Uterus (tissue), 3 donors: ENCODE measurements at regions not wholly inside any gene's neighbourhood (a gene's known extent, or its start where the extent isn't known, plus 50 kb on each side); places are given as distances from the start of the nearest gene placed in this dataset.

Experiments
- DNase-seq, 2 donors: peaks; one replicate each; pipeline ENCODE4 v3.0.0-alpha.2; 2019 to 2020
- H3K27ac ChIP-seq, 2 donors: fragments of 200-600 bp; sonication (generic); 1 replicate in 1 of 2; 2 replicates in 1 of 2; pipeline ENCODE4 v1.5.1; 2016 to 2018
- H3K27me3 ChIP-seq, 2 donors: fragments of 200-600 bp; sonication (generic); one replicate each; pipeline ENCODE4 v1.5.1; 2018 to 2019; ENCODE audit warnings: control low read depth in 1 of 2
- H3K36me3 ChIP-seq, 2 donors: fragments of 200-600 bp; sonication (generic); one replicate each; pipeline ENCODE4 v1.5.1; 2019; ENCODE audit warnings: control low read depth in 1 of 2
- H3K4me1 ChIP-seq, 2 donors: fragments of 200-600 bp; sonication (generic); one replicate each; pipeline ENCODE4 v1.5.1; 2018 to 2019; ENCODE audit warnings: control low read depth in 1 of 2
- H3K4me3 ChIP-seq, 2 donors: fragments of 200-600 bp; sonication (generic); 1 replicate in 1 of 2; 2 replicates in 1 of 2; pipeline ENCODE4 v1.5.1; 2018 to 2019; ENCODE audit warnings: mild to moderate bottlenecking in 1 of 2
- H3K9me3 ChIP-seq, 2 donors: fragments of 200-600 bp; sonication (generic); one replicate each; pipeline ENCODE4 v1.5.1; 2019; ENCODE audit warnings: control low read depth in 1 of 2
- POLR2A ChIP-seq, 2 donors: fragments of 450-650 bp; IDR thresholded peaks; one replicate each; pipeline ENCODE4 v1.6.1; 2016; ENCODE audit warnings: antibody characterized with exemption in 2 of 2, mild to moderate bottlenecking in 1 of 2, moderate library complexity in 1 of 2
- intact Hi-C: fragments of 100-400 bp; cut with DNase I; formaldehyde crosslinking; loops from one replicate; pipeline ENCODE4 v1.15.1; 2023; ENCODE audit warnings: low total_unique reads
- TF ChIP-seq, protein P1 (sequence below), 4 experiments: fragments of 200-600 bp in 2 of 4; fragments of 450-650 bp in 2 of 4; sonication (generic) in 2 of 4; IDR thresholded peaks; one replicate each; pipeline ENCODE4 v1.5.1; 2016 to 2019; ENCODE audit warnings: antibody characterized with exemption in 4 of 4, mild to moderate bottlenecking in 2 of 4, moderate library complexity in 1 of 4
- donor health status: DM: yes; HTN: yes; CAD: no.

DNA sequence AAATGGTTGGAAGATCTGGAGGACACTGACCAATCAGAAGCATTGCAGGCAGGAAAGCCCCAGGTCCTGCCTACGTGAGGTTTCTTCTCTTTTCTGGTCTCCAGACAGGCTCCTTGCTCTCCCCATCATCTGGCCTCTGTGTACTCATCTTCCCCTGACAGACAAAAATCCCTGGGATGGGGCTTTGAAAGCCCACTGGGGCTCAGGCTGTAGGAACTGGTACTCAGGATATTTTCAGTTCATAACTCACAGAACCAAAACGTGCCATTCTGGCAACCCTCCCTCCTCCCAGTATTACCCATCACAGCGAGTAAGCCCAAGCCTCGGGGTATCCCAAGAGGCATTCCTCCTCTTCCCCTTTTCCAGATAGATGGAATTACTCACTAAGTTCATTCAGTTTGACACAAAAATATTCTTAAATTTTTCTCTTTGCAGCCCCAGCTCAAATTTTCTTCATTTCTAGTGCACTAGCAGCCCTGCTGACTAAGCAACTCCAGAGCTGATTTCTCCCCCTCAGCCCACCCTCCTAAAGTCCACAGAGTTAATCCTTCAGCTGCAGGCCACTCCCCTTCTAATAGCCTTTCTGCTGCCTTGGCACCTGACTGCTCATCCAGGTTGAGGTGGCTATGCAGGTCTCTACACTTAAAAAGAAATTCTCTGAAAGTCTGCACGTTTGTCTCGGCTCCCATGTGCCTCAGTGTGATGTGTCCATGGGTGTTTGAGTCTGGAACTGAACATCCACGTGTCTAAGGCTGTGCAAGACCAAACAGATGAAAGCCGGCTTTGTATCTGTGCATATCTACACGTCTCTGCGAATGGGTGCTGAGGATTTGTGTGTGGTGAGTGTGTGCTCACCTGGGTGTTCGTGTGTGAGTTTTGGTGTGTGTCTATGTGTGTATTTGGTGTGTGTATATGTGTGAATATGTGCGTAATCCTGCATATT, 331.4 kb downstream of the CCSER2 start:
- intact Hi-C loops: no loop called here
- Histone ChIP-seq H3K36me3 (no peaks in the 10 kb centered on the region), H3K4me3 (no peak overlapping the region), H3K9me3 (no peaks in the 10 kb centered on the region), H3K27me3 (no peaks in the 10 kb centered on the region), H3K27ac (no peak overlapping the region), H3K4me1 (no peaks in the 10 kb centered on the region)
- no peak for DNase-seq
- no peak for TF ChIP-seq POLR2A (IDR thresholded peaks at IDR 0.05)
- TF ChIP-seq, protein P1, sequence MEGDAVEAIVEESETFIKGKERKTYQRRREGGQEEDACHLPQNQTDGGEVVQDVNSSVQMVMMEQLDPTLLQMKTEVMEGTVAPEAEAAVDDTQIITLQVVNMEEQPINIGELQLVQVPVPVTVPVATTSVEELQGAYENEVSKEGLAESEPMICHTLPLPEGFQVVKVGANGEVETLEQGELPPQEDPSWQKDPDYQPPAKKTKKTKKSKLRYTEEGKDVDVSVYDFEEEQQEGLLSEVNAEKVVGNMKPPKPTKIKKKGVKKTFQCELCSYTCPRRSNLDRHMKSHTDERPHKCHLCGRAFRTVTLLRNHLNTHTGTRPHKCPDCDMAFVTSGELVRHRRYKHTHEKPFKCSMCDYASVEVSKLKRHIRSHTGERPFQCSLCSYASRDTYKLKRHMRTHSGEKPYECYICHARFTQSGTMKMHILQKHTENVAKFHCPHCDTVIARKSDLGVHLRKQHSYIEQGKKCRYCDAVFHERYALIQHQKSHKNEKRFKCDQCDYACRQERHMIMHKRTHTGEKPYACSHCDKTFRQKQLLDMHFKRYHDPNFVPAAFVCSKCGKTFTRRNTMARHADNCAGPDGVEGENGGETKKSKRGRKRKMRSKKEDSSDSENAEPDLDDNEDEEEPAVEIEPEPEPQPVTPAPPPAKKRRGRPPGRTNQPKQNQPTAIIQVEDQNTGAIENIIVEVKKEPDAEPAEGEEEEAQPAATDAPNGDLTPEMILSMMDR (IDR thresholded peaks at IDR 0.05): no peak

DNA sequence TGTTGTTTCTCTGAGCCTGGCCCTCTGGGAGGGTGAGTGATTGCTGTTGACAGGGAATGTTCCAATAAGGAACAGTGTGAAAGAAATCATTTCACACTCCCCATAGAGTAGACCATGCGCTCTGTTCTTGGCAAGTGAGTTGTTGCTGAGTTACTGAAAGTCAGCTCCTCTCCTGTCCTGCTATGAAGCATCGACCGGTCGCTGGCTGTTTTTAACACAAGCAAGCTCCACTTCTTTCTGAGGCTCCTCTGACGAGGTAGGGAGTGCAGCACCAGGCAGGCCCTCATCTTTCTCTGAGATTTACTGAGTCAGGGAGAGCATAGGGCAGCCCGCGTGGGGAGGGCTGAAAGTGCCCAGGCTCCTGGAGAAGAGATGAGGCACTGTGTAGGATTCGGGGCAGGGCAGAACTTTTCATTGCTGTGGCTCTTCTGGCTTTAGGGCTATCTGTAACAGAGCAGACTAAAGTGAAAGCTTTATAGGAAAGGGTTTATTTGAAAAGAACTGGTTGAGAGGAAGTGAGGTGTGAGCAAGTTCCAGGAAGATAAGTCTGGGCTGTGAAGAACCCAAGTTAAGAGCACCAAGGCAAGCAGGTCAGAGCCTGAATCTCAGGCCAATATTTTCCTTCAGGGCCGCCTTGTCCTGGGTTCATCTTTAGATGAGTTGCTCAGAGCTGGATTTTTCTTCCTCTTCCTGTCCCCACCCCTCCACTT, 332.2 kb downstream of the CCSER2 start:
- TF ChIP-seq POLR2A (IDR thresholded peaks at IDR 0.05): no peak
- TF ChIP-seq, protein P1 (IDR thresholded peaks at IDR 0.05): no peak
- intact Hi-C loops: no loop called here
- Histone ChIP-seq H3K9me3 (no peaks in the 10 kb centered on the region), H3K4me3 (no peak overlapping the region), H3K4me1 (no peaks in the 10 kb centered on the region), H3K27ac (no peak overlapping the region), H3K27me3 (no peaks in the 10 kb centered on the region), H3K36me3 (no peaks in the 10 kb centered on the region)
- DNase-seq: no peak

DNA sequence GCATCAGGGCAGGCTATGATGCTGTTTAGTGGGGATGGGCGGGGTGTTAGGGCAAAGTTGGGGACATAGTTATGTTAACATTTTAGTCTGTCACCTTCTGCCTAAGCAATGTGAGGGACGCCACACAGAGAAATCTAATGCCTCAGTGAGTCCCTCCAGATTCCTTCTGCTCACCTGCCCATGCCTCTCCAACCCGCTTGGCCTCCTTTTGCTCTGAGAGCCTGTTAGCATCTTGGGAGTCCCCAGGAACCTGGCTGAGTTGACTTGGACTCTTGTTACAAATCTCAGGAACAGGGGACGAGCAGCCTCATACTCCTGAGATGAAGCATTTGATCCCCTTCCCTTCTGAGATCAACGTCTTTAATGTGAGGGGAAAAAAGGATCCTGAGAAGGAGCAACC, 336.8 kb downstream of the CCSER2 start:
- Histone ChIP-seq H3K9me3 (no peaks in the 10 kb centered on the region), H3K4me3 (no peak overlapping the region), H3K36me3 (no peaks in the 10 kb centered on the region), H3K27me3 (no peaks in the 10 kb centered on the region), H3K4me1 (no peaks in the 10 kb centered on the region), H3K27ac (no peak overlapping the region)
- TF ChIP-seq, protein P1 (IDR thresholded peaks at IDR 0.05): no peak
- TF ChIP-seq POLR2A (IDR thresholded peaks at IDR 0.05): no peak
- intact Hi-C loops: no loop called here
- no peak for DNase-seq

DNA sequence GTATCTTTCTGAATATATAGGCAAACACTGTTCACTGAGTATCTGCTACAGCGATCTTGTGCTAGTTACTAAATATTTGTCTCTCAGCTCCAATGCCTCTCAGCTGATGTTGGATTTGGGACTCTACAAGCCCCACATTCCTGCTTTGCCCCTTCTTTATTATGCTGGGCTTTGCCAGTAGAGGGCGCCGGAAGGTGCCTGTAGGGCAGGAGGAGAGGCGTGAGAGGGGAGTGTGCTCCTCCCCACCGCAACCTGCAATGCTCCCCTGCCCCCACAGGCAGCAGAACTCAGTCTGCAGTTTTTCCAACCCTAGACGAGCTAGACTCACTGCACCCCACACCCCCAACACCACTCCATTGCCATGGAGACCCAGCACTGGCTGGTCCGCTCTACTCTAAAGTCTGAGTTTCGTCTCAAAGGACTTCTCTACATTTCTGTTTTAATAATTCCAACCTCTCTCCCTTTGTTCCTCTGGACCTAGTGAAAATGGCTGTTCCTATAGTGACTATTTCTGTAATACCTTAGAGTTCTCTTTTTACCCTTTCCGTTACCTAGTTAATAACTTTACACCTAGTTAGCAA, 337.6 kb downstream of the CCSER2 start:
- Histone ChIP-seq H3K36me3 (no peaks in the 10 kb centered on the region), H3K27me3 (no peaks in the 10 kb centered on the region), H3K4me1 (no peaks in the 10 kb centered on the region), H3K9me3 (no peaks in the 10 kb centered on the region), H3K4me3 (no peak overlapping the region), H3K27ac (no peak overlapping the region)
- DNase-seq: no peak
- intact Hi-C loops: no loop called here
- no peak for TF ChIP-seq POLR2A (IDR thresholded peaks at IDR 0.05)
- TF ChIP-seq, protein P1 (IDR thresholded peaks at IDR 0.05): no peak
